ENCODE measurements at regions not wholly inside any gene's neighbourhood (a gene's known extent, or its start where the extent isn't known, plus 50 kb on each side); places are given as distances from the start of the nearest gene placed in this dataset.
A peak's percentile ranks its signal among the peaks of the same experiment; 100 is the strongest.
"Not testable (repeated sequence)": the region's sequence is repeated elsewhere in the genome, so short reads cannot be mapped to it uniquely, and the experiment has no call there.

DNA sequence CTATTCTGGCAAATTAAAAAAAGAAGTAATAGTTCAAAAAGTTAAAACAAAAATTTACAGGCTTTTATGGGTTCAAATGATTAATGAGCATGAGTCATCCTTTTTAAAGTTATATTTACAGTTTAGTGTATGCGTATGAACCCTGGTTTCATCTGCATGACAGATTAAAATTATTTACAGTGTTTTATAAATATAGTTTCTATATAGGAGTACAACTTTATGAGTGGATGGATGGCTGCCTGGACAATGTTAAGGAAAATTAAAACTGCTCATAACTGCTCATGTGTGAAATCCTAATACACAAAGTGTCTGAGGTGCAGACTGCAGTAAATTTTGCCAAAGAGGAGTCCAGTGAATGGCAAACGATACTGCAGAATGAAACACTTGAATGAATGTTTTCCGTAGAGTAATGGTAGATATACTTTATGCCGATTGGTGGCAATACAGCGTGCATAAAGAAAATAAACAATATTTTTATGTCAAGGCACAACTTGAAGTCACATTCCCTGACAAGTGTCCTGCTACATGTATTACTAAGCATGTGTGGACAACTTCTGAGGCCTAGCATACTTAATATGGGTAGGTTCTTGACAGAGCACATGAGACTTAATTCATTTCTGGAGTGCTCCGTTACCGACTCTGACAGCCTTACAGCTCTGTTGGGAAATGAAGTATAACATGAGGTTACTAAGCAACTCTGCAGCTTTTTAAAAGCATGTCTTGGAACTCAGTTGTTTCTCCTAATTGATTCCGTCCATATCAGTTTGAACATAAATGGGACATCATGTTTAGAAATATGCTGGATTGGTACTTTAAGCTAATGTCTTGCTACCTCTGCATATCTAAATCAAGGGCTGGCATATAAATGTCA lies 985.6 kb upstream of the PCDH7 start:
- H3K4me3 ChIP-seq (ENCODE audit: insufficient read depth, low read depth, low read length) = no peak overlapping the region
- H3K36me3 ChIP-seq (replicated peaks; ENCODE audit: control insufficient read depth, insufficient read depth, low read length) = no peaks in the 10 kb centered on the region
- no peak for DNase-seq
- no peaks in the 10 kb centered on the region for H3K27me3 ChIP-seq (ENCODE audit: control insufficient read depth, insufficient read depth, low read length)

DNA sequence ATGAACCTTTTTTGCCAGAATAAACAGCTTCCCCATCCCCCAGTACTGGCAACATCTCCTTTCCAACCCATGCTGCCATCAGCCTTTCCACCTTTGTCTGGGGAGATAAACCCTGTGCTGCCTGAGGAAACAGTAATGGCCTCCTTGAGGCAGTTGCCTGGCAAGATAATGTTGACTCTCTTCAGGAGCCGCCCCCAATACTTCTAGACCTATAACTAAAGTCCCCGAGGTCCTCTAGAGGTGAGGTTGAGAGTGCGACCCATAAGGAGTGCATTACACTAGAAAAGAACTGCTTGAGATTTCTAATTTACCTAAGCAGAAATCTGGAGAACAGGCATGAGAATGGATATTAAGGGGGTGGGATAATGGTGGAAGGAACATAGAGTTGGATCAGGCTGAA lies 963.2 kb upstream of the PCDH7 start:
- Histone ChIP-seq H3K27me3 (ENCODE audit: control insufficient read depth, insufficient read depth, low read length) (no peaks in the 10 kb centered on the region), H3K4me3 (ENCODE audit: insufficient read depth, low read depth, low read length) (no peak overlapping the region), H3K36me3 (replicated peaks; ENCODE audit: control insufficient read depth, insufficient read depth, low read length) (no peaks in the 10 kb centered on the region)
- no peak for DNase-seq

DNA sequence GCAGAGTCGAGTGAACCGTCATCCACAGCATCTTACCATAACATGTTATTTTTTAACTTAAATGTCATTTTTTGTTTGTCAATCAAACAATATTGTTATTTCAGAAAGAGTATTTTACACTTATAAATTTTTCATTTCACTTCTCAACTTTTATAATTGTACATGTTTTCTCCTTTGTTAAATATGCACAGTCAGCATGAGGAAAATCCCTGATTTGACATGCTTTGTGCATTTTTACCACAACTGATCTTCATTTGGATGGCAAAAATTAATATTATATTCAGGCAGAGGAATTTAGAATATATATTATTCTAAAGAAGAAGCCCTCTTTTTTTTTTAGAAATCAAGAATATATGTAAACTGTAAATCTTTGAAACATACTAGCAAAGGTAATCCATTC lies 958.0 kb upstream of the PCDH7 start:
- DNase-seq = no peak
- Histone ChIP-seq H3K36me3 (replicated peaks; ENCODE audit: control insufficient read depth, insufficient read depth, low read length) (no peaks in the 10 kb centered on the region), H3K27me3 (ENCODE audit: control insufficient read depth, insufficient read depth, low read length) (no peaks in the 10 kb centered on the region), H3K4me3 (ENCODE audit: insufficient read depth, low read depth, low read length) (no peak overlapping the region)

DNA sequence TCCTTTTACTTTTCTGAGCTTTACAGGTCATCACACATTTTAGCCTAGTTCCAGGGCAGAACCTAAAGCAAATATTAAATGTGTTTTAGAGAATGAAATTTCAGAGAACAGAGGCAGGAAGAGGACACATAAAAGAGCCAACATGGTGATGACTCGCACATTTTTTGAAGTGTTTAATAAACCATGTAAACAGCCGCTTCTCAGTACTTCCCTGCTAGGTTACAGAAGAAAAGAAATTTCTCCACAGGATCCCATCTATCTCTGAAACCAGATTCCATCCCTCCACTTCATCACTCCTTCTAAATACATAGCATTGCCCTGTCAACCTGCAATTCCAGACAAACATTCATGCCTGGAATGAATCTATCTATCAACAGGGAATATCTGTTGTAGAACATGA lies 949.5 kb upstream of the PCDH7 start:
- no peak overlapping the region for H3K4me3 ChIP-seq (ENCODE audit: insufficient read depth, low read depth, low read length)
- no peaks in the 10 kb centered on the region for H3K36me3 ChIP-seq (replicated peaks; ENCODE audit: control insufficient read depth, insufficient read depth, low read length)
- no peaks in the 10 kb centered on the region for H3K27me3 ChIP-seq (ENCODE audit: control insufficient read depth, insufficient read depth, low read length)
- no peak for DNase-seq

DNA sequence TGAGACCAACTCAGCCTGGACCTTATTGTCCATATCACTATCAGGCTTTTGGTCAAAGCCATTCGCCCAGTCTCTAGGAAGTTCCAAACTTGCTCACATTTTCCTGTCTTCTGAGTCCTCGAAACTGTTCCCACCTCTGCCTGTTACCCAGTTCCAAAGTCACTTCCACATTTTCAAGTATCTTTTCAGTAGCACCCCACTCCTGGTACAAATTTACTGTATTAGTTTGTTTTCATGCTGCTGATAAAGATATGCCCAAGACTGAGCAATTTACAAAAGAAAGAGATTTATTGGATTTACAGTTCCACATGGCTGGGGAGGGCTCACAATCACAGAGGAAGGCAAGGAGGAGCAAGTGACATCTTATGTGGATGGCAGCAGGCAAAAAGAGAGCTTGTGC lies 932.0 kb upstream of the PCDH7 start:
- H3K4me3 ChIP-seq (ENCODE audit: insufficient read depth, low read depth, low read length); H3K27me3 ChIP-seq (ENCODE audit: control insufficient read depth, insufficient read depth, low read length); H3K36me3 ChIP-seq (replicated peaks; ENCODE audit: control insufficient read depth, insufficient read depth, low read length); DNase-seq: not testable (repeated sequence)

DNA sequence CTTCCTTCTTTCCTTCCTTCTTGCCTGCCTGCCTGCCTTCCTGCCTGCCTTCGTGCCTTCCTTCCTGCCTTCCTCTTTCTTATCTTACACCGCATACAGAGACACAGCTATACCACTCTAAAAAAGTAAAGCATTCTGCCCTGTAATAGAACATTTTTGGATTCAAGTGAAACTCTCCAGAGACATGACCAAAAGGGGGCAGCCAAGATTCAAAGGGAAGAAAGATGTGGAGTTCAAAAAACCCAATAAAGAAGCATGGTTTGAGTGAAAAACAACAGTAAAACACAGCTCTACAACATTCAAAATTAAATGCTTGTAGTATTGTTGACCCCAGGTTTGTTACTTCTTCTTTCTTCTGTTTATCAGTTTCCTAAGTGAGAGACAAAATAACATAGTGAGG lies 914.9 kb upstream of the PCDH7 start:
- Histone ChIP-seq H3K36me3 (replicated peaks; ENCODE audit: control insufficient read depth, insufficient read depth, low read length) (no peaks in the 10 kb centered on the region), H3K4me3 (ENCODE audit: insufficient read depth, low read depth, low read length) (no peak overlapping the region), H3K27me3 (ENCODE audit: control insufficient read depth, insufficient read depth, low read length) (no peaks in the 10 kb centered on the region)
- peak; percentile 1 for DNase-seq

DNA sequence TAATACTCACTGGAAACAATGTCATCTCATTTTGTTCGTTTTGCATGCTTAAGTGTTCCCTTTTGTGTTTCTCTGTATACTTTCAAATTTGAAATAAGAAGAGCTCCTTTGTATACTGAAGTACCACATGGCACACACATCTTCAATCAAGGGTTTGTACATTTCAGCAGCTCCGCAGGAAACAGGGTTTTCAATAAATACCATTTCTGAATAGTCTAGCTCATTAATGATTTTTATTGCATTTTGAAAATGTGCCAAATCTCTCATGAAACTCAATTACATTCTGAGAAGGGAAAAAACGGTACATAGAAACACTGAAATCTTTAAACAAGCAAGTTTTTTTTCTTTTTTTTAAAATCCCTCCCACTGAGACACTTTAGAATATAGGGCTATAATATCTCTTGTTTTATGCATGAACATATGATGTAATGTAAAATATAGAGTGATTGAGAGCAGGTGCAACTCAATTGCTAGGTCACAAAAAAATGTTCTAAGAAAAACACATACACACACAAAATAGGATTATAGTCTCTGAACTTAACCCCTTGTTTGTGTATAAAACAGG lies 914.2 kb upstream of the PCDH7 start:
- Histone ChIP-seq H3K36me3 (replicated peaks; ENCODE audit: control insufficient read depth, insufficient read depth, low read length) (no peaks in the 10 kb centered on the region), H3K4me3 (ENCODE audit: insufficient read depth, low read depth, low read length) (no peak overlapping the region), H3K27me3 (ENCODE audit: control insufficient read depth, insufficient read depth, low read length) (no peaks in the 10 kb centered on the region)
- no peak for DNase-seq

DNA sequence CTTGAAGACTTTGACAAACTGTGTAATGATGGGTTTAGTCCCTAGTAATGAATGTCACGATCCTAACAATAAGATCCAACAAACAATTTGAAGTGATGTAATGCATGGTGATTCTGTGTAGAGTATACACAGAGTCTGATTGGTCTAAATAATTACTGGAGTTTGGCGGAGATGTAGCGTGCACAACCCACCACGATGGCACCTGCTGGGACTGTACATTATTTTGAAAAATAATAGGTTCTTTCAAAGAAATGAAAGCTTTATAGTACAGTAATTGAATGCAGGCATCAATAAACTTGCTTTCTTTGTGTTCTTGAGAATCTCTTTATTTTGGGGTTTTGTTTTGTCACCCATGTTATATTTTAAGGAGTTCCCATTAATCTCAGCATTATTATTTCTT lies 902.2 kb upstream of the PCDH7 start:
- Histone ChIP-seq H3K4me3 (ENCODE audit: insufficient read depth, low read depth, low read length) (no peak overlapping the region), H3K27me3 (ENCODE audit: control insufficient read depth, insufficient read depth, low read length) (no peaks in the 10 kb centered on the region), H3K36me3 (replicated peaks; ENCODE audit: control insufficient read depth, insufficient read depth, low read length) (no peaks in the 10 kb centered on the region)
- no peak for DNase-seq

DNA sequence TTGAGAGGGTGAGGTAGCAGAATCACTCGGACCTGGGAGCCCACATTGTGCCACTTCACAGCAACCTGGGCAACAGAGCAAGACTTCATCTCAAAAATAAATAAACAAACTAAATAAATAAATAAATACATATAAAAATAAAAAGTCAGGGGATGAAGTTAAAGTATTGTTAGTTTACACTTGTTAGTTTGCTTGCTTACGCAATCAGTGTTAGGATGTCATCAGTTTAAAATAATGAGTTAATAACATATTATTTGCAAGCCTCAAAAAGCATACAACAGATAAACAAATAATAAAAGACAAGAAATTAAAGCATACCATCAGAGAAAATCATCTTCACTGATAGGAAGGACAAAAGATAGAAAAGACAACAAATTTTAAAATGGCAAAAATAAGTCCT lies 891.1 kb upstream of the PCDH7 start:
- DNase-seq = no peak
- no peak overlapping the region for H3K4me3 ChIP-seq (ENCODE audit: insufficient read depth, low read depth, low read length)
- no peaks in the 10 kb centered on the region for H3K36me3 ChIP-seq (replicated peaks; ENCODE audit: control insufficient read depth, insufficient read depth, low read length)
- H3K27me3 ChIP-seq (ENCODE audit: control insufficient read depth, insufficient read depth, low read length) = no peaks in the 10 kb centered on the region

DNA sequence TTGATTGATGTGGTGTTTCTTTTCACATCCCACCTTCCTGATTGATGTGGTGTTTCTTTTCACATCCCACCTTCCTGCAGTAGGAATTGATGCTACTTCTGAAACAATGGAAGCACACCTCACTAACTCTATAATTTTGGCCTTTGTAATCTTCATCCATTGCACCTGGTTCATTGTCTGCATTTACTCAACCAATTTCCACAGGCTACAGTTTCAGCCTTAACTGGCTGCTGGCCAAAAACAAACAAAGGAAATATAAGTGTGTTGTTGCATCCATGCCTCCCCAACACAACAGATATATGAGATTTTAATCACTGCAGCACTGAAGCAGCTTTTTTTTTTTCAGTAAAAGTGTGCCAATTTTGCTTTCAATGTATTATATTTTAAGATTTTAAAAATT lies 867.6 kb upstream of the PCDH7 start:
- DNase-seq = no peak
- H3K36me3 ChIP-seq (replicated peaks; ENCODE audit: control insufficient read depth, insufficient read depth, low read length) = no peaks in the 10 kb centered on the region
- no peak overlapping the region for H3K4me3 ChIP-seq (ENCODE audit: insufficient read depth, low read depth, low read length)
- H3K27me3 ChIP-seq (ENCODE audit: control insufficient read depth, insufficient read depth, low read length) = no peaks in the 10 kb centered on the region

DNA sequence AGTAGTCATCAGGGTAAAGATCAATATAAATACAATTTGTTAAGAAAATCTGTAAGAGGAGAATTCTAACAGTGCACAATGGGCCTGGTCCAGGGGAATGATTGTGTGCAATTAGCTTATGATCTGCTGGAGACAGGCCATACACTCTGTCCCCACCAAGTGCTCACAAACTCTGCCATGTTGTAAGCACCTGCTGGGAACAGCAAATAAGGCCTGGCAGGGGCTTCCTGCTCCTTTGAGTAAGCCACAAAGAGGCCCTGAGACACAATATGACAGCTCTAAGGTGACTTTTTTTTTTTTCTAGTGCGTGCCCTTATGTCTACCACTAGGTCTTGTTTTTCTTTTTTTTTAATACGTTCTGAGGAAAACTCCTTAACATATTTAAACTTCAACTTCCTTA lies 866.3 kb upstream of the PCDH7 start:
- H3K27me3 ChIP-seq (ENCODE audit: control insufficient read depth, insufficient read depth, low read length) = no peaks in the 10 kb centered on the region
- H3K36me3 ChIP-seq (replicated peaks; ENCODE audit: control insufficient read depth, insufficient read depth, low read length) = no peaks in the 10 kb centered on the region
- DNase-seq = peak; percentile 4
- H3K4me3 ChIP-seq (ENCODE audit: insufficient read depth, low read depth, low read length) = no peak overlapping the region

DNA sequence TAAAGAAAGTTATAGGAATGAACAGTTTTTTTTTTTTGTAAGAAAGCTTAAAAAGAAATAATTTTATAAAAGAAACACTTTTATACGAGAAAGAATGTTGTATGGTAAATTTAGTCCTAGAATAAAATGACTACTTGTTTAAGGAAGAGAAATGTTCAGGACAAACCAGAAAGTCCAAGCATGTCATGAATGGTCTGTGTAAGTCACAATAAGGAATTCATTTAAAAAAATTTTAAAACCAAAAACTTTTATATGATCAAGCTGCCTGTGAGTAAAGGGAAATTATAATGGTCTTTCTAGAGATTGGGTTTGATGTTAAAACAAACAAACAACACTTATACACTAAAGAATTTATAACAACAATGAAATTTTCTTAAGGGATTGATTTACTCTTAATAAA lies 858.9 kb upstream of the PCDH7 start:
- Histone ChIP-seq H3K36me3 (replicated peaks; ENCODE audit: control insufficient read depth, insufficient read depth, low read length) (no peaks in the 10 kb centered on the region), H3K27me3 (ENCODE audit: control insufficient read depth, insufficient read depth, low read length) (no peaks in the 10 kb centered on the region), H3K4me3 (ENCODE audit: insufficient read depth, low read depth, low read length) (no peak overlapping the region)
- no peak for DNase-seq

DNA sequence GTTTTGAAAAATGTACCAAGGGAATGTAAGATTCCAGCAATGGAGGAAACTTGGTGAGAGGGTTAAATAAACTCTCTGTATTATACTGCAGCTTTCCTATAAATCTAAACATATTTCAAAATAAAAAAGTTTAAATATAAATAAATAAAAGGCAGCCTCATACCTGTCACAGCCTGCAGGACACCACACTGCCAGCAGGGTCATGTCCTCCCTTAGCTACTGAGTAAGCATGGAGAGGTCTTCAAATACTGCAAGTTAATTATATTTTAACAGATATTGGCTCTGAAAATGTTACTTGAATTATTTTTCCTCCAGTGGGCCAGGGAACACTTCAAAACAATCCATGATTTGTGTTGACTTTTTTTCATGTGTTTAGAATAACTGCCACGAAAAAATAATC lies 852.8 kb upstream of the PCDH7 start:
- DNase-seq = no peak
- no peaks in the 10 kb centered on the region for H3K27me3 ChIP-seq (ENCODE audit: control insufficient read depth, insufficient read depth, low read length)

DNA sequence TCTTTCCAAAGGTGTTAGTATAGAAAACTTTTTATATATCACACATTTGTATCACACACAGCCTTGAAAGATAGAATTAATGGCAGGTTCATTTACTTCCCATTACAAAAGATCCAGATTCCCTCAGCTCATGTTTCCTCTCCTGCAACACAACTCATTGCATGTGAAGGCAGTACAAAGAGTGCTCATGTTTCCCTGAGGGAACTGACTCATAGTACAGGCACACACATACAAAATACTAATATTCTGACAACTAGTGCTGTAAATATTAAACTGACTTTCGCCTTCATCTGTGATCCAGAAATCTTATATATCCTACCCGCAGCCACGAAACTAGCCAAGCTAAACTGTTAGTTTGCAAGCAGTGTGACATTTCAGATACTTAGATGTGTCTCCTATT lies 819.8 kb upstream of the PCDH7 start:
- no peaks in the 10 kb centered on the region for H3K27me3 ChIP-seq (ENCODE audit: control insufficient read depth, insufficient read depth, low read length)
- H3K36me3 ChIP-seq (replicated peaks; ENCODE audit: control insufficient read depth, insufficient read depth, low read length) = no peaks in the 10 kb centered on the region
- no peak for DNase-seq
- no peak overlapping the region for H3K4me3 ChIP-seq (ENCODE audit: insufficient read depth, low read depth, low read length)

More for the DNA sequence above, 852.8 kb upstream of the PCDH7 start:
- Histone ChIP-seq H3K36me3 (replicated peaks; ENCODE audit: control insufficient read depth, insufficient read depth, low read length) (no peaks in the 10 kb centered on the region), H3K4me3 (ENCODE audit: insufficient read depth, low read depth, low read length) (no peak overlapping the region)

DNA sequence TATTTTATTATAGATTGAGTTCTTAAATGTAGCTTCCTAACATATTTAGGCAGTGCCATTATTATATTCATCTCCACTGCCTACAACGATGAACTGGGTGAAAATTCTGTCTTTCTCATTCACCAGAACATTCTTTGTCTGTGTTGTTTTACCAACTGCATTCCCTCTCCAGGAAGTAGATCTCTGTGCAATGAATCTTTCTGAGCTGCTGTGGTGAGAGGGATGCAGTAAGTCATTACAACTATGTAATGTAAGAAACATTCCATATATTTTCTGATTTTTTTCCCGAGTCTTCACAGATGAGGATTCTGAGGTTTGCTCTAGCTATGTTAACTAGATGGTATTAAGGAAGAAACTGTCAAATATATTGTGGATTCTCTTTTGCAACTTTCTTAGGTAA lies 811.9 kb upstream of the PCDH7 start:
- no peaks in the 10 kb centered on the region for H3K27me3 ChIP-seq (ENCODE audit: control insufficient read depth, insufficient read depth, low read length)
- H3K4me3 ChIP-seq (ENCODE audit: insufficient read depth, low read depth, low read length) = no peak overlapping the region
- H3K36me3 ChIP-seq (replicated peaks; ENCODE audit: control insufficient read depth, insufficient read depth, low read length) = no peaks in the 10 kb centered on the region
- DNase-seq = no peak
